Peyer's patch (tissue), 4 donors: ENCODE measurements at regions not wholly inside any gene's neighbourhood (a gene's known extent, or its start where the extent isn't known, plus 50 kb on each side); places are given as distances from the start of the nearest gene placed in this dataset.

Experiments
- POLR2A ChIP-seq, 2 donors: fragments of 450-650 bp; IDR thresholded peaks; one replicate each; pipeline ENCODE4 v1.5.1; 2017; ENCODE audit warnings: antibody characterized with exemption in 2 of 2, mild to moderate bottlenecking in 2 of 2, moderate library complexity in 2 of 2
- TF ChIP-seq, protein P1 (sequence below), 6 experiments: fragments of 450-650 bp in 4 of 6; fragments of 200-600 bp in 2 of 6; sonication (generic) in 1 of 6; IDR thresholded peaks; one replicate each; pipeline ENCODE4 v1.5.1; 2017 to 2019; ENCODE audit warnings: antibody characterized with exemption in 6 of 6, mild to moderate bottlenecking in 3 of 6, moderate library complexity in 1 of 6

DNA sequence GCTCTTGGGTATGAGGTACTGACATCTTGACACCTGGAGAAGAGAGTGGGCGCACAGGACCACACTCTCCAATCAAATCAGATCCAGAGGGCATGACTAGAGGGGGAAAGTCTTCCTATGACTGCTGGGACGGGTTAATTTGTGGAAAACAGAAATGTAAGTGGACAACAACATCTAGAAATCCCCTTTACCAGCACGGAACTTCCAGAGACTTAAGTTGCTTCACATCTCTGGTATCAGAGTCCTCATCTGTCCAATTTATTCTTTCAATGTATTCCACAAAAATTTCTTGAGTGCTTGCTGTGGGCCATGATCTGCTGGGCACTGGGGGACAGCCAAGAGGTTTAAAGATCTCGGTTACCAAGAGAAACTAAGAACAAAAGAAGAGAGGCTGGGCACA, 159.2 kb downstream of the COPRS start:
- no peak for TF ChIP-seq POLR2A (IDR thresholded peaks at IDR 0.05)
- TF ChIP-seq, protein P1, sequence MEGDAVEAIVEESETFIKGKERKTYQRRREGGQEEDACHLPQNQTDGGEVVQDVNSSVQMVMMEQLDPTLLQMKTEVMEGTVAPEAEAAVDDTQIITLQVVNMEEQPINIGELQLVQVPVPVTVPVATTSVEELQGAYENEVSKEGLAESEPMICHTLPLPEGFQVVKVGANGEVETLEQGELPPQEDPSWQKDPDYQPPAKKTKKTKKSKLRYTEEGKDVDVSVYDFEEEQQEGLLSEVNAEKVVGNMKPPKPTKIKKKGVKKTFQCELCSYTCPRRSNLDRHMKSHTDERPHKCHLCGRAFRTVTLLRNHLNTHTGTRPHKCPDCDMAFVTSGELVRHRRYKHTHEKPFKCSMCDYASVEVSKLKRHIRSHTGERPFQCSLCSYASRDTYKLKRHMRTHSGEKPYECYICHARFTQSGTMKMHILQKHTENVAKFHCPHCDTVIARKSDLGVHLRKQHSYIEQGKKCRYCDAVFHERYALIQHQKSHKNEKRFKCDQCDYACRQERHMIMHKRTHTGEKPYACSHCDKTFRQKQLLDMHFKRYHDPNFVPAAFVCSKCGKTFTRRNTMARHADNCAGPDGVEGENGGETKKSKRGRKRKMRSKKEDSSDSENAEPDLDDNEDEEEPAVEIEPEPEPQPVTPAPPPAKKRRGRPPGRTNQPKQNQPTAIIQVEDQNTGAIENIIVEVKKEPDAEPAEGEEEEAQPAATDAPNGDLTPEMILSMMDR (IDR thresholded peaks at IDR 0.05): no peak
